ENCODE measurements at regions not wholly inside any gene's neighbourhood (a gene's known extent, or its start where the extent isn't known, plus 50 kb on each side); places are given as distances from the start of the nearest gene placed in this dataset.
"Not testable (repeated sequence)": the region's sequence is repeated elsewhere in the genome, so short reads cannot be mapped to it uniquely, and the experiment has no call there.

GRCh38 chr5:158516521-158516920 lies 583.2 kb downstream of the EBF1 start:
- no peak for DNase-seq (ENCODE audit: low spot score)

- DNase-seq (ENCODE audit: low spot score): no peak
These were observed 584.7 kb downstream of the EBF1 start for GRCh38 chr5:158514986-158515359.

- DNase-seq (ENCODE audit: low spot score): peak; percentile 26
These were observed 585.3 kb downstream of the EBF1 start for GRCh38 chr5:158514319-158514985.

- DNase-seq (ENCODE audit: low spot score): peak; percentile 50
These were observed 586.0 kb downstream of the EBF1 start for GRCh38 chr5:158513490-158514318.

- no peak for DNase-seq (ENCODE audit: low spot score)
These were observed 588.3 kb downstream of the EBF1 start for GRCh38 chr5:158511454-158511853.

GRCh38 chr5:158510479-158510878 lies 589.2 kb downstream of the EBF1 start:
- no peak for DNase-seq (ENCODE audit: low spot score)

- DNase-seq (ENCODE audit: low spot score): no peak
These were observed 593.1 kb downstream of the EBF1 start for GRCh38 chr5:158506648-158507047.

- no peak for DNase-seq (ENCODE audit: low spot score)
These were observed 597.0 kb downstream of the EBF1 start for GRCh38 chr5:158502686-158503085.

GRCh38 chr5:158499892-158500418 lies 599.8 kb downstream of the EBF1 start:
- no peak for DNase-seq (ENCODE audit: low spot score)

- peak; percentile 92 for DNase-seq (ENCODE audit: low spot score)
These were observed 600.4 kb downstream of the EBF1 start for GRCh38 chr5:158499075-158499891.

- no peak for DNase-seq (ENCODE audit: low spot score)
These were observed 603.1 kb downstream of the EBF1 start for GRCh38 chr5:158496624-158497023.

- no peak for DNase-seq (ENCODE audit: low spot score)
These were observed 605.2 kb downstream of the EBF1 start for GRCh38 chr5:158494541-158494940.

GRCh38 chr5:158494044-158494443 lies 605.7 kb downstream of the EBF1 start:
- not testable (repeated sequence) for DNase-seq (ENCODE audit: low spot score)

GRCh38 chr5:158492841-158493242 lies 606.9 kb downstream of the EBF1 start:
- DNase-seq (ENCODE audit: low spot score): no peak

- no peak for DNase-seq (ENCODE audit: low spot score)
These were observed 607.6 kb downstream of the EBF1 start for GRCh38 chr5:158492136-158492535.

- no peak for DNase-seq (ENCODE audit: low spot score)
These were observed 612.1 kb downstream of the EBF1 start for GRCh38 chr5:158487664-158488063.

- DNase-seq (ENCODE audit: low spot score): no peak
These were observed 612.6 kb downstream of the EBF1 start for GRCh38 chr5:158487156-158487555.

GRCh38 chr5:158486566-158486965 lies 613.1 kb downstream of the EBF1 start:
- no peak for DNase-seq (ENCODE audit: low spot score)

- no peak for DNase-seq (ENCODE audit: low spot score)
These were observed 614.1 kb downstream of the EBF1 start for GRCh38 chr5:158485604-158486081.

GRCh38 chr5:158485047-158485446 lies 614.7 kb downstream of the EBF1 start:
- no peak for DNase-seq (ENCODE audit: low spot score)

GRCh38 chr5:158484150-158484549 lies 615.6 kb downstream of the EBF1 start:
- DNase-seq (ENCODE audit: low spot score): no peak

GRCh38 chr5:158483281-158483860 lies 616.3 kb downstream of the EBF1 start:
- no peak for DNase-seq (ENCODE audit: low spot score)
